ENCODE measurements at regions not wholly inside any gene's neighbourhood (a gene's known extent, or its start where the extent isn't known, plus 50 kb on each side); places are given as distances from the start of the nearest gene placed in this dataset.
A peak's percentile ranks its signal among the peaks of the same experiment; 100 is the strongest.
"Not testable (repeated sequence)": the region's sequence is repeated elsewhere in the genome, so short reads cannot be mapped to it uniquely, and the experiment has no call there.

GRCh38 chr9:42656789-42657188 is 473.3 kb downstream of the SPATA31A6 start:
- DNase-seq (ENCODE audit: low read depth, low spot score): not testable (repeated sequence)

- DNase-seq (ENCODE audit: low read depth, low spot score): not testable (repeated sequence)
These were observed 474.0 kb downstream of the SPATA31A6 start for GRCh38 chr9:42657496-42657895.

GRCh38 chr9:42697146-42697545 is 513.7 kb downstream of the SPATA31A6 start:
- not testable (repeated sequence) for DNase-seq (ENCODE audit: low read depth, low spot score)

- DNase-seq (ENCODE audit: low read depth, low spot score): not testable (repeated sequence)
These were observed 519.4 kb downstream of the SPATA31A6 start for GRCh38 chr9:42702890-42703289.

GRCh38 chr9:42724841-42725835 is 541.7 kb downstream of the SPATA31A6 start:
- DNase-seq (ENCODE audit: low read depth, low spot score): not testable (repeated sequence)

- peak; percentile 39 for DNase-seq (ENCODE audit: low read depth, low spot score)
These were observed 559.8 kb downstream of the SPATA31A6 start for GRCh38 chr9:42743030-42743814.

GRCh38 chr9:42757251-42757650 is 573.8 kb downstream of the SPATA31A6 start:
- not testable (repeated sequence) for DNase-seq (ENCODE audit: low read depth, low spot score)

- not testable (repeated sequence) for DNase-seq (ENCODE audit: low read depth, low spot score)
These were observed 575.9 kb downstream of the SPATA31A6 start for GRCh38 chr9:42759320-42759719.

GRCh38 chr9:42782201-42782600 is 598.7 kb downstream of the SPATA31A6 start:
- DNase-seq (ENCODE audit: low read depth, low spot score): not testable (repeated sequence)

- not testable (repeated sequence) for DNase-seq (ENCODE audit: low read depth, low spot score)
These were observed 609.3 kb downstream of the SPATA31A6 start for GRCh38 chr9:42792725-42793124.

- DNase-seq (ENCODE audit: low read depth, low spot score): not testable (repeated sequence)
These were observed 615.1 kb downstream of the SPATA31A6 start for GRCh38 chr9:42798571-42798970.

- DNase-seq (ENCODE audit: low read depth, low spot score): not testable (repeated sequence)
These were observed 619.3 kb downstream of the SPATA31A6 start for GRCh38 chr9:42802716-42803115.

- not testable (repeated sequence) for DNase-seq (ENCODE audit: low read depth, low spot score)
These were observed 623.2 kb downstream of the SPATA31A6 start for GRCh38 chr9:42806674-42807073.

GRCh38 chr9:42821468-42821867 is 638.0 kb downstream of the SPATA31A6 start:
- DNase-seq (ENCODE audit: low read depth, low spot score): not testable (repeated sequence)

GRCh38 chr9:42848156-42848555 is 664.7 kb downstream of the SPATA31A6 start:
- not testable (repeated sequence) for DNase-seq (ENCODE audit: low read depth, low spot score)

GRCh38 chr9:42850896-42851693 is 667.6 kb downstream of the SPATA31A6 start:
- DNase-seq (ENCODE audit: low read depth, low spot score): not testable (repeated sequence)

GRCh38 chr9:42851701-42852100 is 668.2 kb downstream of the SPATA31A6 start:
- not testable (repeated sequence) for DNase-seq (ENCODE audit: low read depth, low spot score)

GRCh38 chr9:42852133-42852930 is 668.9 kb downstream of the SPATA31A6 start:
- peak; percentile 0 for DNase-seq (ENCODE audit: low read depth, low spot score)

- DNase-seq (ENCODE audit: low read depth, low spot score): not testable (repeated sequence)
These were observed 676.7 kb downstream of the SPATA31A6 start for GRCh38 chr9:42860133-42860532.

GRCh38 chr9:42862465-42862864 is 679.0 kb downstream of the SPATA31A6 start:
- DNase-seq (ENCODE audit: low read depth, low spot score): not testable (repeated sequence)

Data from smooth muscle cell of the brain vasculature (primary cell).